ENCODE measurements at regions not wholly inside any gene's neighbourhood (a gene's known extent, or its start where the extent isn't known, plus 50 kb on each side); places are given as distances from the start of the nearest gene placed in this dataset.
"Not testable (repeated sequence)": the region's sequence is repeated elsewhere in the genome, so short reads cannot be mapped to it uniquely, and the experiment has no call there.

DNA sequence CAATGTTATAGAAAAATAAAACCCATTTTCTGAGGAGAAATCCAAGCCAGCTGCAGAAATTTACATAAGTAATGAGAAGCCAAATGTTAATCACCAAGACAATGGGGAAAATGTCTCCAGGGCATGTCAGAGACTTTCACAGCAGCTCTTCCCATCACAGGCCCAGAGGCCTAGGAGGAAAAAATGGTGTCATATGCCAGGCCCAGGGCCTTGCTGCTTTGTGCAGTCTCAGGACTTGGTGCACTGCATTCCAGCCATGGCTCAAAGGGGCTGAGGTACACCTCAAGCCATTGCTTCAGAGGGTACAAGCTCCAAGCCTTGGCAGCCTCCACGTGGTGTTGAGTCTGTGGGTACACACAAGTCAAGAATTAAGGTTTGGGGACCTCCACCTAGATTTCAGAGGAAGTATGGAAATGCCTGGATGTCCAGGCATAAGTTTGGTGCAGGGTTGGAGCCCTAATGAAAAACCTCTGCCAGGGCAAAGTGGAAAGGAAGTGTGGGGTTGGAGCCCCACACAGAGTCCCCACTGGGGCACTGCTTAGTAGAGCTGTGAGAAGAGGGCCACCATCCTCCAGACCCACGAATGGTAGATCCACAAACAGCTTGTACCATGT, 163.0 kb downstream of the THBS2 start:
- TF ChIP-seq, protein P1, sequence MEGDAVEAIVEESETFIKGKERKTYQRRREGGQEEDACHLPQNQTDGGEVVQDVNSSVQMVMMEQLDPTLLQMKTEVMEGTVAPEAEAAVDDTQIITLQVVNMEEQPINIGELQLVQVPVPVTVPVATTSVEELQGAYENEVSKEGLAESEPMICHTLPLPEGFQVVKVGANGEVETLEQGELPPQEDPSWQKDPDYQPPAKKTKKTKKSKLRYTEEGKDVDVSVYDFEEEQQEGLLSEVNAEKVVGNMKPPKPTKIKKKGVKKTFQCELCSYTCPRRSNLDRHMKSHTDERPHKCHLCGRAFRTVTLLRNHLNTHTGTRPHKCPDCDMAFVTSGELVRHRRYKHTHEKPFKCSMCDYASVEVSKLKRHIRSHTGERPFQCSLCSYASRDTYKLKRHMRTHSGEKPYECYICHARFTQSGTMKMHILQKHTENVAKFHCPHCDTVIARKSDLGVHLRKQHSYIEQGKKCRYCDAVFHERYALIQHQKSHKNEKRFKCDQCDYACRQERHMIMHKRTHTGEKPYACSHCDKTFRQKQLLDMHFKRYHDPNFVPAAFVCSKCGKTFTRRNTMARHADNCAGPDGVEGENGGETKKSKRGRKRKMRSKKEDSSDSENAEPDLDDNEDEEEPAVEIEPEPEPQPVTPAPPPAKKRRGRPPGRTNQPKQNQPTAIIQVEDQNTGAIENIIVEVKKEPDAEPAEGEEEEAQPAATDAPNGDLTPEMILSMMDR (IDR thresholded peaks at IDR 0.05): not testable (repeated sequence)
- TF ChIP-seq POLR2A (IDR thresholded peaks at IDR 0.05): not testable (repeated sequence)

All from heart left ventricle (tissue), 13 donors.